Nephron (organoid): ENCODE measurements at regions not wholly inside any gene's neighbourhood (a gene's known extent, or its start where the extent isn't known, plus 50 kb on each side); places are given as distances from the start of the nearest gene placed in this dataset.

Experiments used
- H3K27ac Mint-ChIP-seq, 3 experiments: 2 replicates each; pipeline ENCODE4 v1.8.0; 2020; ENCODE audit warnings: mixed read lengths in 3 of 3, mild to moderate bottlenecking in 2 of 3, moderate library complexity in 1 of 3
- H3K27me3 Mint-ChIP-seq: 2 replicates; pipeline ENCODE4 v1.8.0; 2021; ENCODE audit warnings: low read depth, mild to moderate bottlenecking, moderate library complexity, mixed read lengths
- H3K36me3 Mint-ChIP-seq: 2 replicates; pipeline ENCODE4 v1.8.0; 2020; ENCODE audit warnings: low read depth, mixed read lengths
- H3K4me1 Mint-ChIP-seq: 2 replicates; pipeline ENCODE4 v1.8.0; 2020; ENCODE audit warnings: mixed read lengths
- H3K4me3 Mint-ChIP-seq, 3 experiments: 2 replicates each; pipeline ENCODE4 v1.8.0; 2020; ENCODE audit warnings: mild to moderate bottlenecking in 3 of 3, mixed read lengths in 3 of 3, moderate library complexity in 2 of 3
- H3K9me3 Mint-ChIP-seq: 2 replicates; pipeline ENCODE4 v1.8.0; 2020; ENCODE audit warnings: mixed read lengths
- CTCF ChIP-seq, 3 experiments: fragments of 200-600 bp; sonication (generic); IDR thresholded peaks; one replicate each; pipeline ENCODE4 v1.5.0; 2021; ENCODE audit warnings: antibody characterized with exemption in 3 of 3; ENCODE audit not compliant: unreplicated experiment in 3 of 3

- H3K36me3 Mint-ChIP-seq, result no peaks in the 10 kb centered on the region
- no peak for TF ChIP-seq CTCF (IDR thresholded peaks at IDR 0.05; ENCODE audit: unreplicated experiment in 3 of 3)
- no peak overlapping the region for H3K27ac Mint-ChIP-seq
- H3K4me1 Mint-ChIP-seq, result no peaks in the 10 kb centered on the region
- H3K9me3 Mint-ChIP-seq, result peaks cover 6% of the 10 kb centered on the region
- H3K4me3 Mint-ChIP-seq, result no peak overlapping the region
- H3K27me3 Mint-ChIP-seq, result peaks cover 5% of the 10 kb centered on the region
These were observed 124.0 kb downstream of the CARTPT start for GRCh38 chr5:71843111-71843510.

GRCh38 chr5:71844862-71845261 is 125.8 kb downstream of the CARTPT start:
- Mint-ChIP-seq H3K9me3 (peaks cover 20% of the 10 kb centered on the region), H3K4me1 (no peaks in the 10 kb centered on the region), H3K27me3 (peaks cover 5% of the 10 kb centered on the region), H3K27ac (no peak overlapping the region), H3K36me3 (no peaks in the 10 kb centered on the region), H3K4me3 (no peak overlapping the region)
- TF ChIP-seq CTCF (IDR thresholded peaks at IDR 0.05; ENCODE audit: unreplicated experiment in 3 of 3), result no peak

GRCh38 chr5:71859515-71859914 is 140.4 kb downstream of the CARTPT start:
- Mint-ChIP-seq H3K4me1 (no peaks in the 10 kb centered on the region), H3K4me3 (no peak overlapping the region), H3K27me3 (peaks cover 4% of the 10 kb centered on the region), H3K9me3 (peaks cover 23% of the 10 kb centered on the region), H3K27ac (no peak overlapping the region), H3K36me3 (no peaks in the 10 kb centered on the region)
- TF ChIP-seq CTCF (IDR thresholded peaks at IDR 0.05; ENCODE audit: unreplicated experiment in 3 of 3), result no peak

- Mint-ChIP-seq H3K27me3 (peaks cover 6% of the 10 kb centered on the region), H3K36me3 (no peaks in the 10 kb centered on the region), H3K4me1 (no peaks in the 10 kb centered on the region), H3K9me3 (peaks cover 21% of the 10 kb centered on the region), H3K27ac (no peak overlapping the region), H3K4me3 (no peak overlapping the region)
- TF ChIP-seq CTCF (IDR thresholded peaks at IDR 0.05; ENCODE audit: unreplicated experiment in 3 of 3), result no peak
These were observed 141.0 kb downstream of the CARTPT start for GRCh38 chr5:71860048-71860447.

GRCh38 chr5:71861682-71862081 is 142.6 kb downstream of the CARTPT start:
- no peaks in the 10 kb centered on the region for H3K4me1 Mint-ChIP-seq

More at GRCh38 chr5:71861682-71862081, 142.6 kb downstream of the CARTPT start:
- no peak for TF ChIP-seq CTCF (IDR thresholded peaks at IDR 0.05; ENCODE audit: unreplicated experiment in 3 of 3)
- H3K9me3 Mint-ChIP-seq, result peaks cover 9% of the 10 kb centered on the region
- H3K4me3 Mint-ChIP-seq, result no peak overlapping the region
- H3K36me3 Mint-ChIP-seq, result no peaks in the 10 kb centered on the region
- H3K27me3 Mint-ChIP-seq, result peaks cover 11% of the 10 kb centered on the region
- no peak overlapping the region for H3K27ac Mint-ChIP-seq
